MM.1S (cell line): ENCODE measurements at regions not wholly inside any gene's neighbourhood (a gene's known extent, or its start where the extent isn't known, plus 50 kb on each side); places are given as distances from the start of the nearest gene placed in this dataset.

ENCODE experiments used
- DNase-seq: peaks from one replicate; pipeline ENCODE4 v3.0.0-alpha.2; 2015
- H2AFZ ChIP-seq: fragments of 300-600 bp; sonication (generic); 2 replicates; pipeline ENCODE4 v1.6.0; 2016; ENCODE audit warnings: antibody characterized with exemption, low read length
- H3F3A ChIP-seq: fragments of 300-600 bp; sonication (generic); 2 replicates; pipeline ENCODE4 v1.6.1; 2016; ENCODE audit warnings: mild to moderate bottlenecking, antibody characterized with exemption, low read length, moderate library complexity, mixed read lengths; ENCODE audit not compliant: insufficient read depth
- H3K27ac ChIP-seq: fragments of 300-600 bp; sonication (generic); 2 replicates; pipeline ENCODE4 v1.5.1; 2016; ENCODE audit warnings: mild to moderate bottlenecking, low read length
- H3K27me3 ChIP-seq: fragments of 300-600 bp; sonication (generic); replicated peaks from 2 replicates; pipeline ENCODE4 v1.6.0; 2016; ENCODE audit warnings: low read length; ENCODE audit not compliant: insufficient read depth
- H3K36me3 ChIP-seq: fragments of 300-600 bp; sonication (generic); replicated peaks from 2 replicates; pipeline ENCODE4 v1.6.1; 2016; ENCODE audit warnings: mild to moderate bottlenecking, low read length, mixed read lengths; ENCODE audit not compliant: insufficient read depth
- H3K4me1 ChIP-seq: fragments of 300-600 bp; sonication (generic); 2 replicates; pipeline ENCODE4 v1.6.1; 2016; ENCODE audit warnings: low read length, mixed read lengths
- H3K4me2 ChIP-seq: fragments of 300-600 bp; sonication (generic); 2 replicates; pipeline ENCODE4 v1.6.0; 2016; ENCODE audit warnings: low read depth, low read length
- H3K4me3 ChIP-seq: fragments of 300-600 bp; sonication (generic); 2 replicates; pipeline ENCODE4 v1.5.1; 2016; ENCODE audit warnings: low read length, mixed read lengths
- H3K79me2 ChIP-seq: fragments of 300-600 bp; sonication (generic); 2 replicates; pipeline ENCODE4 v1.6.1; 2016; ENCODE audit warnings: mixed run types, low read length, mixed read lengths
- H3K9ac ChIP-seq: fragments of 300-600 bp; sonication (generic); 2 replicates; pipeline ENCODE4 v1.6.1; 2016; ENCODE audit warnings: low read length, mixed read lengths
- H3K9me2 ChIP-seq: fragments of 300-600 bp; sonication (generic); replicated peaks from 2 replicates; pipeline ENCODE4 v1.6.1; 2016; ENCODE audit warnings: mild to moderate bottlenecking, low read length, mixed read lengths; ENCODE audit not compliant: insufficient read depth
- H3K9me3 ChIP-seq: fragments of 300-600 bp; sonication (generic); replicated peaks from 2 replicates; pipeline ENCODE4 v1.6.1; 2016; ENCODE audit warnings: mild to moderate bottlenecking, low read length, mixed read lengths; ENCODE audit not compliant: insufficient read depth
- H4K20me1 ChIP-seq: fragments of 300-600 bp; sonication (generic); 2 replicates; pipeline ENCODE4 v1.6.1; 2016; ENCODE audit warnings: mild to moderate bottlenecking, low read length, moderate library complexity, mixed read lengths; ENCODE audit not compliant: insufficient read depth
- EZH2 ChIP-seq: fragments of 300-600 bp; sonication (generic); optimal IDR thresholded peaks from 2 replicates; pipeline ENCODE3; 2017; ENCODE audit warnings: low read depth, mild to moderate bottlenecking, antibody characterized with exemption, low read length, mixed read lengths
- EZH2phosphoT487 ChIP-seq: fragments of 300-600 bp; sonication (generic); IDR thresholded peaks from 2 replicates; pipeline ENCODE4 v1.6.1; 2018; ENCODE audit warnings: antibody characterized with exemption, low read length
- TF ChIP-seq, protein P1 (sequence below): fragments of 300-600 bp; sonication (generic); IDR thresholded peaks from 2 replicates; pipeline ENCODE4 v1.5.1; 2016; ENCODE audit warnings: antibody characterized with exemption, low read length, mixed read lengths

DNA sequence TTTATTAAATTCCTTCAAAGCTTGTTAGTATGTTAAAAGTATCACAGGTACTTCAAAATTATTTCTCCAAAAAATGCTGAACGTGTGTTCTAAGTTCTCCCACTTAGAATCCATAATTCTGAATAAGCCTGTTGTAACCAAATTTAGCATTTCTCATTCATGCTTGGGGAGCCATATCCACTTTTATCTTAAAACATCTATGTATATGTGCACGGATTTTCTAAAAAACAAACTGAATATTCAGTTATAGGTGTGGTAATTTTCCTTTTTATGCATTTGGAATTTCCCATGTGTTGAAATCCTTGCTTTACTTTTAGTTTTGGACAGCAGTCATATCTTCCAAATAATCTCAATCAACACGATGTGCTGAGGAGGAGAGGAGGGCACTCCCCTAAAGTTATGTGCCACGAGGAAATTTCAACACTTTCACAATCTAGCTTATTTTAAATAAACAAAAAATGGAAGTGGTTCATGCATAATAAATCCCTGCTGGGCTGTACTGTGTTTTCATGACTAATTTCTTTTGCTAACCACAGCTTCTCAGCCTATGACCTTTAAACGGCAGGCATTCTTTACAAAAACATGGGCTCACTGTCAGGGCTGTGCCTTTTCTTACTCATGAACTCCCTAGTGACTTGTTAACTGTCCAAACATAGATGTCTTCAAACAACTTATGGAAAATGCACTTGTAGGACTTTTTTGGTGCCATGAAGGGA is 380.3 kb upstream of the SEMA3C start:
- H3K4me2 ChIP-seq: no peak overlapping the region
- H3K27me3 ChIP-seq: no peaks in the 10 kb centered on the region
- no peak overlapping the region for H3K9ac ChIP-seq

DNA sequence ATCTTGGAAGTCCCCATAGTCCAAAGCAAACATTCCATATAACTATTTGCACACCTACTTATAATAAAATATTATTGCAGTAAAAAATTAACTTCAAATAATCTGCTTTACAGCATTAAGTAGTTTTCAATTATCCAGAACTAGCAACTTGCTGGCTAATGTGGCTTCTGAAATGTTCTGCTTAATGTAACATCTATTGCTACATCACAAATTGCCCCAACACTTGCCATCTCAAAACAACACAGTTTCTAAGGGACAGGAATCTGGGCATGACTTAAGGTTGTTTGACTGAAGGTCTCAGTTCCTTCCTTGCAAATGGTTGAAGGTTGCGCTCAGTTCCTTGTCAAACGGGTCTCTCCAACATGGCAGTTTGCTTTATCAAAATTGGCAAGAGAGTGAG is 378.5 kb upstream of the SEMA3C start:
- no peak for DNase-seq
- TF ChIP-seq EZH2 (no peak), EZH2phosphoT487 (no peak)
- TF ChIP-seq, protein P1, sequence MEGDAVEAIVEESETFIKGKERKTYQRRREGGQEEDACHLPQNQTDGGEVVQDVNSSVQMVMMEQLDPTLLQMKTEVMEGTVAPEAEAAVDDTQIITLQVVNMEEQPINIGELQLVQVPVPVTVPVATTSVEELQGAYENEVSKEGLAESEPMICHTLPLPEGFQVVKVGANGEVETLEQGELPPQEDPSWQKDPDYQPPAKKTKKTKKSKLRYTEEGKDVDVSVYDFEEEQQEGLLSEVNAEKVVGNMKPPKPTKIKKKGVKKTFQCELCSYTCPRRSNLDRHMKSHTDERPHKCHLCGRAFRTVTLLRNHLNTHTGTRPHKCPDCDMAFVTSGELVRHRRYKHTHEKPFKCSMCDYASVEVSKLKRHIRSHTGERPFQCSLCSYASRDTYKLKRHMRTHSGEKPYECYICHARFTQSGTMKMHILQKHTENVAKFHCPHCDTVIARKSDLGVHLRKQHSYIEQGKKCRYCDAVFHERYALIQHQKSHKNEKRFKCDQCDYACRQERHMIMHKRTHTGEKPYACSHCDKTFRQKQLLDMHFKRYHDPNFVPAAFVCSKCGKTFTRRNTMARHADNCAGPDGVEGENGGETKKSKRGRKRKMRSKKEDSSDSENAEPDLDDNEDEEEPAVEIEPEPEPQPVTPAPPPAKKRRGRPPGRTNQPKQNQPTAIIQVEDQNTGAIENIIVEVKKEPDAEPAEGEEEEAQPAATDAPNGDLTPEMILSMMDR: no peak
- no peaks in the 10 kb centered on the region for H3K9me2 ChIP-seq
- no peak overlapping the region for H3K4me3 ChIP-seq
- no peaks in the 10 kb centered on the region for H3F3A ChIP-seq
- no peaks in the 10 kb centered on the region for H3K9me3 ChIP-seq
- no peaks in the 10 kb centered on the region for H3K27me3 ChIP-seq
- no peaks in the 10 kb centered on the region for H3K79me2 ChIP-seq
- H3K9ac ChIP-seq: no peak overlapping the region
- H4K20me1 ChIP-seq: no peaks in the 10 kb centered on the region
- no peak overlapping the region for H3K27ac ChIP-seq
- no peaks in the 10 kb centered on the region for H3K4me1 ChIP-seq
- no peak overlapping the region for H3K4me2 ChIP-seq
- H3K36me3 ChIP-seq: no peaks in the 10 kb centered on the region
- no peak overlapping the region for H2AFZ ChIP-seq

More for the DNA sequence above, 380.3 kb upstream of the SEMA3C start:
- no peaks in the 10 kb centered on the region for H3F3A ChIP-seq
- no peak overlapping the region for H3K27ac ChIP-seq
- no peaks in the 10 kb centered on the region for H4K20me1 ChIP-seq
- H3K36me3 ChIP-seq: no peaks in the 10 kb centered on the region
- no peaks in the 10 kb centered on the region for H3K79me2 ChIP-seq
- no peaks in the 10 kb centered on the region for H3K9me3 ChIP-seq
- no peak for DNase-seq
- no peak overlapping the region for H3K4me3 ChIP-seq
- TF ChIP-seq EZH2phosphoT487 (no peak), EZH2 (no peak)
- TF ChIP-seq, protein P1: no peak
- H3K4me1 ChIP-seq: no peaks in the 10 kb centered on the region
- H3K9me2 ChIP-seq: no peaks in the 10 kb centered on the region
- no peak overlapping the region for H2AFZ ChIP-seq

DNA sequence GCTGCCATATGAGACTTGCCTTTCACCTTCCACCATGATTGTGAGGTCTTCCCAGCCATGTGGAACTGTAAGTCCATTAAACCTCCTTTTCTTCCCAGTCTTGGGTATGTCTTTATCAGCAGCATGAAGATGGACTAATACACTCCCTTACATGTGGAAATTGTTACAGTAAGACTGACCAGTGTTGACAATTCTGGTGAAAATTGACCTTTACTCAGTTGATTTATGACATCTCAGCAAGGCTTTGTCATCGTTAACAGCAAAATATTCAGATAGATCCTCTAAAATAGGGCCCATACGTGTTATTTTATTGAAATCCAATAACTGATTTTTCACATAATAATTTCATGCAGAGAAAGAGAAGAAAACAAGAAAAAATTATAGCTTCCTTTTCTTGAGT is 377.9 kb upstream of the SEMA3C start:
- no peaks in the 10 kb centered on the region for H3K79me2 ChIP-seq
- no peaks in the 10 kb centered on the region for H3F3A ChIP-seq
- H3K4me3 ChIP-seq: no peak overlapping the region
- no peaks in the 10 kb centered on the region for H3K36me3 ChIP-seq
- no peaks in the 10 kb centered on the region for H3K9me2 ChIP-seq
- no peaks in the 10 kb centered on the region for H3K9me3 ChIP-seq
- H3K4me1 ChIP-seq: no peaks in the 10 kb centered on the region
- H3K27me3 ChIP-seq: no peaks in the 10 kb centered on the region
- no peaks in the 10 kb centered on the region for H4K20me1 ChIP-seq
- TF ChIP-seq, protein P1: no peak
- TF ChIP-seq EZH2phosphoT487 (no peak), EZH2 (no peak)
- no peak overlapping the region for H3K4me2 ChIP-seq
- no peak for DNase-seq
- H2AFZ ChIP-seq: no peak overlapping the region
- no peak overlapping the region for H3K27ac ChIP-seq
- H3K9ac ChIP-seq: no peak overlapping the region
